Tibial artery (tissue), 4 donors: ENCODE measurements at regions not wholly inside any gene's neighbourhood (a gene's known extent, or its start where the extent isn't known, plus 50 kb on each side); places are given as distances from the start of the nearest gene placed in this dataset.
"Not testable (repeated sequence)": the region's sequence is repeated elsewhere in the genome, so short reads cannot be mapped to it uniquely, and the experiment has no call there.

Experiments used
- DNase-seq, 2 donors: peaks; one replicate each; pipeline ENCODE4 v3.0.0-alpha.2; 2019
- H3K27ac ChIP-seq, 2 donors: fragments of 200-600 bp; sonication (generic) in 1 of 2; 1 replicate in 1 of 2; 2 replicates in 1 of 2; pipeline ENCODE4 v1.5.1; 2018 to 2019; ENCODE audit warnings: mild to moderate bottlenecking in 1 of 2
- H3K27me3 ChIP-seq, 2 donors: fragments of 200-600 bp; sonication (generic) in 1 of 2; one replicate each; pipeline versions ENCODE4 v1.5.1 to v1.6.0; 2016 to 2019
- H3K36me3 ChIP-seq, 3 donors: fragments of 200-600 bp; sonication (generic) in 2 of 3; one replicate each; pipeline ENCODE4 v1.5.1; 2016 to 2019; ENCODE audit warnings: mild to moderate bottlenecking in 2 of 3
- H3K4me1 ChIP-seq, 4 donors: fragments of 200-600 bp; sonication (generic) in 2 of 4; 1 replicate in 3 of 4; 2 replicates in 1 of 4; pipeline ENCODE4 v1.5.1; 2016 to 2019
- H3K4me3 ChIP-seq, 2 donors: fragments of 200-600 bp; sonication (generic) in 1 of 2; 1 replicate in 1 of 2; 2 replicates in 1 of 2; pipeline ENCODE4 v1.5.1; 2018 to 2019; ENCODE audit warnings: mild to moderate bottlenecking in 2 of 2
- H3K9me3 ChIP-seq, 3 donors: fragments of 200-600 bp; sonication (generic) in 1 of 3; one replicate each; pipeline ENCODE4 v1.5.1; 2016 to 2019
- CTCF ChIP-seq, 2 experiments: fragments of 200-600 bp in 1 of 2; fragments of 450-650 bp in 1 of 2; IDR thresholded peaks; one replicate each; pipeline ENCODE4 v1.5.1; 2017 to 2019; ENCODE audit warnings: antibody characterized with exemption in 2 of 2, mild to moderate bottlenecking in 1 of 2, moderate library complexity in 1 of 2
- intact Hi-C: fragments of 100-400 bp; cut with DNase I; formaldehyde crosslinking; loops from one replicate; pipeline ENCODE4 v1.15.0; 2023; ENCODE audit warnings: low total_unique reads

- Histone ChIP-seq H3K27me3 (no peaks in the 10 kb centered on the region), H3K27ac (no peak overlapping the region)
- intact Hi-C loops = no loop called here
These were observed 50.7 kb upstream of the AP4E1 start for GRCh38 chr15:50857763-50858162.

GRCh38 chr15:50854601-50855490, 53.6 kb upstream of the AP4E1 start:
- no peak for DNase-seq
- Histone ChIP-seq H3K9me3 (no peaks in the 10 kb centered on the region), H3K4me3 (no peak overlapping the region), H3K27me3 (no peaks in the 10 kb centered on the region), H3K27ac (no peak overlapping the region), H3K4me1 (peaks cover 0 to 9% (median 0%) of the 10 kb centered on the region in 4 donors), H3K36me3 (no peaks in the 10 kb centered on the region)
- intact Hi-C loops = no loop called here
- TF ChIP-seq CTCF (IDR thresholded peaks at IDR 0.05) = no peak

More at GRCh38 chr15:50857763-50858162, 50.7 kb upstream of the AP4E1 start:
- Histone ChIP-seq H3K36me3 (no peaks in the 10 kb centered on the region), H3K4me1 (peaks cover 0 to 9% (median 0%) of the 10 kb centered on the region in 4 donors), H3K4me3 (no peak overlapping the region), H3K9me3 (no peaks in the 10 kb centered on the region)
- DNase-seq = no peak
- TF ChIP-seq CTCF (IDR thresholded peaks at IDR 0.05) = no peak

- DNase-seq = no peak
- H3K4me3 ChIP-seq = no peak overlapping the region
- no peak overlapping the region for H3K27ac ChIP-seq
- TF ChIP-seq CTCF (IDR thresholded peaks at IDR 0.05) = no peak
- intact Hi-C loops = no loop called here
- no peaks in the 10 kb centered on the region for H3K36me3 ChIP-seq
- H3K9me3 ChIP-seq = no peaks in the 10 kb centered on the region
- H3K4me1 ChIP-seq = no peaks in the 10 kb centered on the region
- no peaks in the 10 kb centered on the region for H3K27me3 ChIP-seq
These were observed 58.5 kb upstream of the AP4E1 start for GRCh38 chr15:50850003-50850402.

GRCh38 chr15:50848349-50848748, 60.1 kb upstream of the AP4E1 start:
- Histone ChIP-seq H3K27me3 (no peaks in the 10 kb centered on the region), H3K4me3 (no peak overlapping the region), H3K27ac (no peak overlapping the region), H3K36me3 (no peaks in the 10 kb centered on the region), H3K9me3 (no peaks in the 10 kb centered on the region), H3K4me1 (no peaks in the 10 kb centered on the region)
- no peak for DNase-seq
- TF ChIP-seq CTCF (IDR thresholded peaks at IDR 0.05) = no peak
- intact Hi-C loops = no loop called here

- H3K27ac ChIP-seq, intact Hi-C loops, H3K4me1 ChIP-seq, H3K4me3 ChIP-seq, DNase-seq, H3K27me3 ChIP-seq, H3K36me3 ChIP-seq, H3K9me3 ChIP-seq: not testable (repeated sequence)
These were observed 63.3 kb upstream of the AP4E1 start for GRCh38 chr15:50845181-50845580.

GRCh38 chr15:50840520-50840919, 68.0 kb upstream of the AP4E1 start:
- Histone ChIP-seq H3K27me3 (no peaks in the 10 kb centered on the region), H3K4me3 (no peak overlapping the region), H3K36me3 (no peaks in the 10 kb centered on the region), H3K9me3 (no peaks in the 10 kb centered on the region), H3K27ac (no peak overlapping the region), H3K4me1 (no peaks in the 10 kb centered on the region)
- no peak for DNase-seq
- no peak for TF ChIP-seq CTCF (IDR thresholded peaks at IDR 0.05)
- intact Hi-C loops = no loop called here
